ENCODE measurements at regions not wholly inside any gene's neighbourhood (a gene's known extent, or its start where the extent isn't known, plus 50 kb on each side); places are given as distances from the start of the nearest gene placed in this dataset.
"Not testable (repeated sequence)": the region's sequence is repeated elsewhere in the genome, so short reads cannot be mapped to it uniquely, and the experiment has no call there.

DNA sequence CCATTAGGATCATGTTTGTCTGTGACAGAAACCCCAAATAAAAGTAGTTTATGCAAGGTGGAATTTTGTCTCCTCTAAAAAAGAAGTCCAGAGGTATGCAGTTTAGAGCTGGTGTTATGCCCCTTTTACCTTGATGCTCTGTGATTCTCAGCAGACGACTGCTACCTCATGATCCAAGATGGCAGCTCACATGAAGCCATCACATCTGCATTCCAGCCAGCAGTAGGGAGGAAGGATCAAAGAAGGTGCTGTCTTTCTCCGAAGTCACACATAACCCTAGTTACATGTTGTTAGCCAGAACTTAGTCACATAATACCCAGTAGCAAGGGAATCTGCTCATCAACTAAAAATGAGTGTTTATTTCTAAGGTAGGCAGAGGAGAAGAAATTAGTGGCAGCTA, 135.7 kb upstream of the HS3ST2 start:
- no peak for DNase-seq (ENCODE audit: low read depth)

DNA sequence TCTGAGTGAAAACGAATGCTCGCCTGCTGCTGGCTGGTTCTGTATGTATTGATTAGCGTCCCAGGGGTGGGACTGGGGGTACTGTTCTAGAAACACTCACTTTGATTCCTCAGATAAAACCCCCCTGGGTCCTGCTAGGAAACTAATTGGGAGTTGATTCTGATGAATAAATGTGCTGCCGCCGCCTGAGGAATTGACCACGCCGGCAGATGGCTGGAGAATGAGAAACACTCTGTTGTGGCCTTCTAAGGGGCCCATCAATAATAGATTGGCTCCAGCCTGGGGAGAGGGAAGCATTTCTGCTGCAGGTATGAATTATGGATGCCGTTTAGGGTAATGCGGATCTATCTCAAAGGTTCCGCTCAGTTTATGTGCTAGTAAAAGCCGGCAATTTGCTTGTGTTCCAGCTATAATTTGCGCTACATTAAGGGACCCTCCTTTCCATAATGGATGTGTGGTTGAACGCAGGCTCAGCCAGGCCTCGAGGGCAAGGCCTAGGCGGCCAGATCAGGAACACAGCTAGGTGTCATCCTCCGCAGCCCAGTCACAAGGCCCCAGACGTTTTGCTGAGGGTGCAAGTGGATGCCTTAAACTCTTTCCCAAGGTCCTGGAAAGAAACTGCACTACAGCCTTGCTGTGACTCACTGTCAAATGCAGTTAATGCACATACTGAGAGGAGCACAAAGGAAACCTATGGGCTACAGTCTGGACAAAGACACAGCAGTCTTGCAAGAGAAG, 132.2 kb upstream of the HS3ST2 start:
- no peak for DNase-seq (ENCODE audit: low read depth)

DNA sequence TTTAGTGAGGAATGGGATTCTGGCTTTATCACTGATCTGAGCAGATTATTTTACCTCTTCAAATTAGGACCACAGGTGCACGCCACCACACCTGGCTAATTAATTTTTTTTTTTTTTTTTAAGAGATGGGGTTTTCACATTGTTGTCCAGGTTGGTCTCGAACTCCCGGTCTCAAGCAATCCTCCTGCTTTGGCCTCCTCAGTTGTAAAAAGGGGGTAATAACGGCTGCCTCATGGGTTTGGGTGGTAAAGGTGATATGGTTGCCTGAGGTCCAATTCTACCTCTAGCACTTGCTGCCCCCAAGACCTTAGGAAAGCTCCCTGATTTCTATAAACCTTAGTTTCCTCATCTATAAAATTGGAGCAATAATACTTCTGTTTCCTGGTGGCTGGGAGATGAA, 130.7 kb upstream of the HS3ST2 start:
- DNase-seq (ENCODE audit: low read depth) = no peak

DNA sequence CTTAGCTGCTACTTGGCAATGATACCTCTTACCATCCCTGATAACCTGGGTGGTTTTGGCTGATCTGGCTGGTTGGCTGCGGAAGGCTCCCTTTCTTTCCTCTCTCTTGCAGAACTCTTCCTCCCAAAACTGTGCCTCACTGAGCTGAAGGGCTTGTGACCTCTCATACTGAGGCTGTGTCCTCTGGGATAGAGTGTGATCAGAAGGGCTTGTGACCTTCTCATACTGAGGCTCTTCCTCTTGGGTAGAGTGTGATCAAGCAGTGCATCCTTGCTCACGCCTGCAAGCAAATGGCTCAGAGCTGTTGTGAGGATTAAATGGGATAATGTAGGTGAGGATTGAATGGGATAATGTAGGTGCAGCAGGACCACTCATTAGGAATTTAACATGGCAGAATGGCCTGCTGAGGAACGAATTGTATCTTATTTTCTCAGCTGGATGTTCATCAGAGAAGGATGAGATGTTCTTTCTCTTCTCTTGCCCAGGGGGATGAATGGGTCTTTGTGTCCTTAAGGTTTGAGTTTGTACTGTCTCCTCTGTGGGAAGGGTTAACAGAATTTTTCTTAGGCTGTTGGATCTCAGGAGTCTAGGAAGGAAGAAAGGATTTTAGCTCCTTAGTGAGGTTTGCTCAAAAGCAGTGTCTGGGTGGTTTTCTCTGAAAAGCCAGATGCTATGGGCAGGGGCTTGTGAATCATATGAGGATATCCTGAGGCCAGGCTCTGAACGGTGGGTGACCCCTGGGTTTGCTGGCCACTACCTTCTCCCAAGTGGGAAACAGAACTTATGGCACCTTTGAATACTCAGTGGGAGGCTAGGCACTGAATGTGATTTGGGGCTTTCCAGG, 130.0 kb upstream of the HS3ST2 start:
- no peak for DNase-seq (ENCODE audit: low read depth)

DNA sequence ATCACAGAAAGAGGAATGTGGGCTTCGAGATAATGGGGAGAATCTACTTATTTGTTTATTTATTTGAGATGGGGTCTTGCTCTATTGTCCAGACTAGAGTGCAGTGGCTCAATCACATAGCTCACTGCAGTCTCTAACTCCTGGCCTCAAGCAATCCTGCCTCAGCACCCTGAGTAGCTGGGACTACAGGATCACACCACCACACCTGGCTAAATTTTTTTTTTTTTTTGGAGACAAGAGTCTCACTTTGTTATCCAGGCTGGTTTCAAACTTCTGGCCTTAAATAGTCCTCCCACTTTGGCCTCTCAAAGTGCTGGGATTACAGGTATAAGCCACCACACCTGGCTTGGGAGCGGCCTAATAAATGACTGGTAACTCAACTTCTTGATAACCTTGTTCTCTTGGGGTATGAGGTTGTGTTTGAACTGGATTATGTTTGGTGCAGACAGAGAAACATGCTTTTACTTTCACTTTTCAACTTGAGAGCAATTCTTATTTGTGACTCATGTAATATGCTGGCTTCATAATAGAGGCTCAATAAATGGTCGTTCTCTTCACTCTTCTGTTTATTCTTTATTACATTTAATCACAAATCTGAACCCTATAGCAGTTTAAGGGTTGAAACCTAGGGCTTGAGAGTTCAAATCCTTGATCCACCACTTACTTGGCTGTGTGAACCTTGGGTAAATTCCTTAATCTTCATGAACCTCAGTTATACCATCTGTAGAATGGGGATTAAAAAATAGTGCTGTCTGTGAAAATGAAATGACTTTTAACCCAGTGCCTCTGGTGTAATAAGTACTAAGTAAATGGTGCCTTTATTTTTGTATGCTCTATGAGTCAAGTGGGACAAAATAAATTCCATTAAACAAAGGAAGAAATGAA, 129.1 kb upstream of the HS3ST2 start:
- peak; percentile 17 for DNase-seq (ENCODE audit: low read depth)

DNA sequence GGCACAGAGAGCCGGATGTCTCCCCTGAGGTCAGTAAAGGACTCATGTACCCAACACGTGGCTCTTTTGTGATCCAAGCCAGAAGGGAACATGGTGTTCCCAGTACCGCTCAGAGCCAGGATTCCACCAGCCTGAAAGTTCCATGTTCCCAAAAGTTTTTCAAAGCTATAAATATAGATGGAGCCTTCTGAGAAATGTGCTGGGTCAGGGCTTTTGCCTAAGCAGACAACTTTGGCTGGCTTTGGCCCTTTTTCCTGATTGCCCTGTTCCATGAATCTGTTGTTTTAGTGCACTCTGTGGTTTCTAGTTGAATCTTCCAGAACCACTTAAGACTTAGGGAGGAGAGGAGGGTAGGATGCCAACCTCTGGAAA, 128.5 kb upstream of the HS3ST2 start:
- peak; percentile 19 for DNase-seq (ENCODE audit: low read depth)

DNA sequence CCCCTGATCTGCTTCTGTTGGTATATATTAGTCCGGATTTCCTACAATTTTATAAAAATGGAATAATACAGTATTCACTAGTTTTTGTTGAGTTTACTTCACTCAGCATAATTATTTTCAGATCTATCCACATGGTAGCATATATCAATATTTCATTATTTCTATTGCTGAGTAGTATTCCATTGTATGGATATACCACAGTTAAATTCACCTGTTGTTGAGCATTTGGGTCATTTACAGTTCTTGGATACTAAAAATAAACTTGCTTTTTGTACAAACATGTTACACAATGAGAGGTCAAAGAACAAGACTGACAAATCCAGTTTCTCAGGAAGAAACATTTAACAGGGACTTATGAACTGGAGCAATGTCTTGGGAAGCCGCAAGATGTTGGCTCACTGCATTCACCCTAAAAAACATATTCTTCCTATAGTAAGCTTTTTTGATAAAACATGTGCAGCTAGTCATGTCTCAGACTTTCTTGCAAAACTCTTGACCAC, 126.9 kb upstream of the HS3ST2 start:
- no peak for DNase-seq (ENCODE audit: low read depth)

DNA sequence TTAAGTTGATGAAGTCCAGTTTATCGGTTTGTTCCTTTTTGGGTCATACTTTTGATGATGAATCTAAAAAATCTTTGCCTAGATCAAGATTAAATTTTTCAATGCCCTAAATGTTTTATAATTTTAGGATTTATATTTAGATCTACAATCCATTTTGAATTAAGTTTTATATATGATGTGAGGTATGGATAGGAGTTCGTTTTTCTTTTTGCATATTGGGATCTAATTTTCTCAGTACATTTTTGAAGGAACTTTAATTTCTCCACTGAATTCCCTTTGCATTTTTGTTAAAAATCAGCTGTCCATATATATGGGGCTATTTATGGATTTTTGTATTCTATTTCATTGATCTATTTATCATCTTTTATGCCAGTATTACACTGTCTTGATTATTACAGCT, 125.5 kb upstream of the HS3ST2 start:
- no peak for DNase-seq (ENCODE audit: low read depth)

DNA sequence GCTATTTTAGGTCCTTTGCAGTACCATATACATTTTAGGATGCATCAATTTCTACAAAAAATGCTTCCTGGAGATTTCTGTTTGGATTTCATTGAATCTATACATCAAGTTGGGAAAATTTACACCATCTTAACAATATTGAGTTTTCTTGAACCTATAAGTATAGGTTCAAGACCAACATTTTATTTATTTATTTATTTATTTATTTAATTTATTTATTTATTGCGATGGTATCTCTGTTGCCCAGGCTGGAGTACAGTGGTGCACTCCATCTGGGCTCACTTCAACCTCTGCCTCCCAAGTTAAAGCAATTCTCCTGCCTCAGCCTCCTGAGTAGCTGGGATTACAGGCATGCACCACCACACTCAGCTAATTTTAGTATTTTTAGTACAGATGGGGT, 125.0 kb upstream of the HS3ST2 start:
- DNase-seq (ENCODE audit: low read depth) = no peak

DNA sequence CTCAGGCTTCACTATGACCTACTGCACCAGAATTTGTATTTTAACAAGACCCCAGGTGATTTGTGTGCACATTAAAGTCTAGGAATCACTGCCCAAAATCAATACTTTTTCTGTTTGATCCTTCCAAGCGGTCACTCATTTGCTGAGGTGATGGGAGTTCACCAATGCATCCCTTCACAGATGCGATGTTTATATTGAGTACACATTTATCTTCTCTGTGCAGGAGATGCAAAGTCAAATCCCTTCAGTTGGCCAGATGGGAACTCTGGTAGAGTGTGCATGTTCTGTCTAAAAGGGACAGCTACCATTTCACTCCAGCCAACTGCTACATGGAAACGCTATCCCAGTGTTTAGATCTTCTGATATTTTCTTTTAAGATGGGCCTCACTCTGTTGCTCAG, 122.6 kb upstream of the HS3ST2 start:
- DNase-seq (ENCODE audit: low read depth) = no peak

DNA sequence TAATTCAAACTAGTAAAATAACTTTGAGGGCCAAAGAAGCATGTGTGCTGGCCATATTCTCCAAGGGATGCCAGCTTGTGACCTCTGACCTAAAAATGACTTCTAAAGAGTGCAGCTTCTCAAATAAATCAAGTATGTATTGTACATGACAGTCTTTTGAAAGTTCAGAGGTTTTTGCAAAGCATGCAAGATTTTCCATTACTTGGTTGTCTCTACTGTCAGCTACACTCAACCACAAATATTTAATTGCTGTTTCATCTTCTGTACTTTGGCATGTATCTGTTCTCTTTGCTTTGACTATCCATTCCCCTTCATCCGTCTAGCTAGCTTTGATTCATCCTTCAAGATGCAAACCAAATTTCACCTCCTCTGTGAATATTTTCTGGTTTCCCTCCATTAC, 121.9 kb upstream of the HS3ST2 start:
- DNase-seq (ENCODE audit: low read depth) = no peak

DNA sequence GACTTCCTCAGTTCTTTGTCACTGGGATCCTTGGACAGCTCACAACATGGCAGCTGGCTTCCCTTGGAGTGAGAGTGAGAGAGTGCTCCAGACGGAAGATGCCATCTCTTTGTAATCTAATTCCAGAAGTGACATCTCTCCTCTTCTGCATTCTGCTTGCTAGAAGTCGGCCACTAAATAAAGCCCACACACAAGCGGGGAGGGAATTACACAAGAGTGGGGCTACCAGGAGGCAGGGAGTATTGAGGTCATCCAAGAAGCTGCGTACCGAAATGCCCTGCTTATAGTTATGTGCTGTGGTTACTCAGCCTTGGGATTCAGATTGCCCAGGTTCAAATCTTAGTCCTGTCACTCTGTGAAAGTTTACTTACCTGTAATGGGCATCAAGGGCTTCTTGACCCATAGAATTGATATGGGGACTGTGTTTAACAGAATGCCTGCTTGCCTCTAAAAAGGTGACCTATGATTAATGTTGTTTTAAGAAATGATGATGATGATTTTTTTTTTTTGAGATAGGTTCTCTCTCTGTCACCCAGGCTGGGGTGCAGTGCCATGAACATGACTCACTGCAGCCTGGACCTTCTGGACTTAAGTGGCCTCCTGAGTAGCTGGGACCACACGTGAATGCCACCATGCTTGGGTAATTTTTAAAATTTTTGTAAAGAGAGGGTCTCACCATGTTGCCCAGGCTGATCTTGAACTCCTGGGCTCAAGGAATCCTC, 120.9 kb upstream of the HS3ST2 start:
- no peak for DNase-seq (ENCODE audit: low read depth)

DNA sequence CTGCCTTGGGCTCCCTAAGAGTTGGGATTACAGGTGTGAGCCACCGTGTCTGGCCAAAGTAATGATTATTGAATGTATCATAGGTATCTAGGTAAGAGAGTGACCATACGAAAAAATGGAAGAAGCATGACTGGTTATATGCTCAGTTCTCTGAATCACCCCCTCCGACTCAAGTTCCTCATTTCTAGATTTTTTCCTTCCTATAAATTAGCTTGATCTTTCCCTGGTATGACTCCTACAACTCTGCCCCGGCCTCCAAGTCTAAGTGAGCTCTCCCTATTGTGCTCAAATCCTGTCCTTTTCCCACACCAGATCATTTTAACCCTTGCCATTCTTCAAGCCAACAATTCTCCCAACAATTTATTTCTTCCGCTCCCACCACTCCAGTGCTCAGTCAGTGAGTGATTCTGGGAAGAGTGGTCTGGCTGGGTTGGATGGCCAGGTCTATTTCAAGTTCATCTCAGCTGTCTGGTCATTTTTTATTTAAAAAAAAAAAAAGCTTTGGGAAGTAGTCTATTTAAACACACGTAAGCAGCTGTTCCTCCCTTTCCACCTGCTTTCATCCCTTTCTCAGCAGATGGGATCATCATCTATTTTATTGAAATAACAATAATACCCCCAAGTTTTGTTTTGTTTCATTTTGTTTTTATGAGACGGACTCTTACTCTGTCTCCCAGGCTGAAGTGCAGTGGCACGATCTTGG, 120.2 kb upstream of the HS3ST2 start:
- no peak for DNase-seq (ENCODE audit: low read depth)

DNA sequence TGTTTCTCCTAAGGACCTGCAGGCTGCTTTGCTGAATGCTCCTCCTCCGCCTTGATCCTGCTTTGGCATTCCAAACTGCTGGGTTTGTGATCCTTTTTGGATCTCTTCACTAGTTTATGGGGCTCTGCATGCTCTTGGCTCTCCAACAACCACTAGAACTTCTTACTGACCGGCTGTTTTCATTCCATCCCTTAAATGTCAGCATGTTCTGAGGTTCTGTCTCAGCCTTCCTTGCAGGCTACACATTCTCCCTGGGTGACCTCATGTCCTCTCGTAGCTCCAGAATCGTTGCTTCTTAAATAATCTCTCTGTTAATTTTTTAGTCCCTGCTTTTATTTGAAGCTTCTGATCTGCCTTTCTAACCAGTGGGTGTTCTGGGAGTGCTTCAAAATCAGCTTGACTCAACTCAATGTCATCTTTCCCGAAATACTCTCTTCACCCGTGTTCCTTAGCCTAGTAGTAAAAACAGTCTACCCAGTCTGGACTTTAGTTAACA, 119.0 kb upstream of the HS3ST2 start:
- peak; percentile 58 for DNase-seq (ENCODE audit: low read depth)

DNA sequence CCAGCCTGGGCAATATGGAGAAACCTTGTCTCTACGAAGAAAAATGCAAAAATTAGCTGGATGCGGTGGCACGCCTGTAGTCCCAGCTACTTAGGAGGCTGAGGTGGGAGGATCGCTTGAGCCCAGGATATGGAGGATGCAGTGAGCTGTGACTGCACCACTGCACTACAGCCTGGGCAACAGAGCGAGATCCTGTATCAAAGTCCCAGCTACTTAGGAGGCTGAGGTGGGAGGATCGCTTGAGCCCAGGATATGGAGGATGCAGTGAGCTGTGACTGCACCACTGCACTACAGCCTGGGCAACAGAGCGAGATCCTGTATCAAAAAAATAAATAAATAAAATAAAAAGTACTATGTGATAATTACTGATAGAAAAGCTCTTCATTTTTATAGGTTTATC, 118.2 kb upstream of the HS3ST2 start:
- DNase-seq (ENCODE audit: low read depth) = not testable (repeated sequence)

DNA sequence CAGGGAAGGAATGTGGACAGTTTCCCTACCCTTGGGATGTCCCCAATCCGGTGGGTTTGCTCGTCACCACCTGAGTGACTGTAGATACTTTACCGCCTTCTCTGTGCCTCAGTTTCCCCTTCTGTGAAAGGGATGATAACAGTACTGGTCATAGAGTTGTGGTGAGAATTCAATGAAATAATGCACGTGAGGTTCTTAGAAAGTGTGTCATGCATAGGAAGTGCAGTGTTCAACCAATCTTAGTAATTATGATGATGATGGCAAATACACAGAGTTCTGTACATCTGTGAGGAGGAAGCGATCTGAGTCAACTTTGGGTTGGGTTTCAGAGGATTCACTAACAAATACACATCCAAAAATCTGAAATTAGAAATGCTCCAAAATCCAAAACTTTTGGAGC, 114.6 kb upstream of the HS3ST2 start:
- DNase-seq (ENCODE audit: low read depth) = no peak

DNA sequence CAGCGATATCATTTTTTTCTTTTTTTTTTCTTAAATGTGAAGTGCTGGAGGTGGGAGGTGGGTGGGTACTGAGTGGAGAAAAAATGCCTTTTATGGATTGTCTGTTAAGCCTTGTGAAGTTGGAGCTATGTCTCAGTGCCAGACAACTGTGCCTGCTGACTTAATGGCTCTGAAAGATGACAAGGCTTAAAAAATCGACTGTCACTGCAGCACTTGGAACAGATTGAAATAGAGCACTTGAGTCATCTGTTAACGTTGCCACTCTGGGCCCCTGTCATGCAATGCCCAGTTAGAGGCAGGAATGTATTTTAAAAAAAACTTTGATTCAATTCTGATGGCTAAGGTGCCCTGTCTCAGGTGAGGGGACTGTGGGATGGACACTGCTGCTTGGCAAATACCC, 108.2 kb upstream of the HS3ST2 start:
- no peak for DNase-seq (ENCODE audit: low read depth)

DNA sequence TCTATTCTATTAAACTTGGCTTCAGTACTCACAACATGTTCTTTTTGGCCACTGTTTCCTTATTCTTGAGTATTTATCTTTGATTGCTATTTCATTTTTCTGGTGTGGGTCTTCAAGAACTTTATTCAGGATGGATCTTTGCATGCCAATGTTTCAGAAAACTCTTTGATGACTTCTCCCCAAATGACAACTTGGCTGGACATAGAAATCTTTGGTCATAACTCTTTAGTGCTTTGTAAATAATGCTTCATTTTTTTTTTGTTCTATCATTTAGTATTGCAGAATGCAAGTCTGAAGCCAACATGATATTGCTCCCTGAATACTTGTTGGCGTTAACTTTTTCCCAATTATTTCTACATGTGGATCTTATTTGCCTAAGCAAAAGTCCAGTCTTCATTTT, 103.6 kb upstream of the HS3ST2 start:
- no peak for DNase-seq (ENCODE audit: low read depth)

DNA sequence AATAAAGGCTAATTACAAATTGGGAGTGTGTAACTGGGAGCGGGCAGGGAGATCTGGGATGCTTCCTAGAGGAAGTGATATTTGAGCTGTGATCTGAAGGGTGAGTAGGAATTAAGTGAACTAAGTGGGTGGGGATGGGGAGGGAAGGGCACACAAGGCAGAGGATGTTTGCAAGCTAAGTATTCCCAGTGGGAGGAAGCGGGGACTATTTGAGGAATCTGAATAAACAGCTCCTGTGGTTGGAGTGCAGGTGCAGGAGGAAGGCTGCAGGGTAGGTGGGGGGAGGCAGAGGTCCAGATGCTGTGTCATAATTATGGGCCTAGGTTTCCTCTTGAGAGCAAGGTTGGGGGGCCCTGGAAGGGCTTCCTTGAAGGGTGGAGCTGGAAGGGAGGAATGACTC, 102.1 kb upstream of the HS3ST2 start:
- no peak for DNase-seq (ENCODE audit: low read depth)

DNA sequence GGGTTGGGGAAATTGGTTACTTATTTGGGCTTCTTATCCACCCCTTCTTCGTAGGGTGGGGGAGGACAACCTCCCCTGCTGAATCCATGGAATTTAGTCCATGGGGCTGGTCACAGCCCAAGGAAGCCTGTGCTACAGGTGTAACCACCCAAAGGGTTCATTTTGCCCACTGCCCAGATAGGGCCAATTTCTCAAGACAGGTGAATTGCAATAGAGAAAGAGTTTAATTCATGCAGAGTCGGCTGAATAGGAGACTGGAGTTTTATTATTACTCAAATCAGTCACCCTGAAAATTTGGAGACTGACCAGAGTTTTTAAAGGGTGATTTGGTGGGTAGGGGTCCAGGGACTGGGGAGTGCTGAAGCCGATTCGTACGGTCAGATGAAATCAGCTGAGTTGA, 101.5 kb upstream of the HS3ST2 start:
- no peak for DNase-seq (ENCODE audit: low read depth)

DNA sequence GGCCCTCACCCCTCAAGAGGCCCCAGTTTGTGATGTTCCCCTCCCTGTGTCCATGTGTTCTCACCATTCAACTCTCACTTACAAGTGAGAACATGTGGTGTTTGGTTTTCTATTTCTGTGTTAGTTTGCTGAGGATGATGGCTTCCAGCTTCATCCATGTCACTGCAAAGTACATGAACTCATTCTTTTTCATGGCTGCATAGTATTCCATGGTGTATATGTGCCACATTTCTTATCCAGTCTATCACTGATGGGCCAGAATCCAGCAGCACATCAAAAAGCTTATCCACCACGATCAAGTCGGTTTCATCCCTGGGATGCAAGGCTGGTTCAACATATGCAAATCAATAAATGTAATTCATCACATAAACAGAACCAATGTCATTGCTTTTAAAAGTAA, 95.4 kb upstream of the HS3ST2 start:
- DNase-seq (ENCODE audit: low read depth) = not testable (repeated sequence)

All from Daoy (cell line).